ENCODE measurements at regions not wholly inside any gene's neighbourhood (a gene's known extent, or its start where the extent isn't known, plus 50 kb on each side); places are given as distances from the start of the nearest gene placed in this dataset.

- DNase-seq (ENCODE audit: low read depth): no peak
- H3K4me3 ChIP-seq (ENCODE audit: low read depth, low read length): no peak overlapping the region
- no peak for TF ChIP-seq CTCF (IDR thresholded peaks at IDR 0.05; ENCODE audit: insufficient read depth, low read depth, low read length, missing control alignments)
Observed at GRCh38 chr2:2681711-2682251, 350.7 kb upstream of the MYT1L start.

- no peak for DNase-seq (ENCODE audit: low read depth)
- no peak for TF ChIP-seq CTCF (IDR thresholded peaks at IDR 0.05; ENCODE audit: insufficient read depth, low read depth, low read length, missing control alignments)
- H3K4me3 ChIP-seq (ENCODE audit: low read depth, low read length): no peak overlapping the region
Observed at GRCh38 chr2:2681085-2681484, 350.0 kb upstream of the MYT1L start.

- DNase-seq (ENCODE audit: low read depth): no peak
- H3K4me3 ChIP-seq (ENCODE audit: low read depth, low read length): no peak overlapping the region
- TF ChIP-seq CTCF (IDR thresholded peaks at IDR 0.05; ENCODE audit: insufficient read depth, low read depth, low read length, missing control alignments): no peak
Observed at GRCh38 chr2:2674831-2675230, 343.8 kb upstream of the MYT1L start.

GRCh38 chr2:2673406-2673805 lies 342.3 kb upstream of the MYT1L start:
- TF ChIP-seq CTCF (IDR thresholded peaks at IDR 0.05; ENCODE audit: insufficient read depth, low read depth, low read length, missing control alignments): no peak
- no peak for DNase-seq (ENCODE audit: low read depth)
- H3K4me3 ChIP-seq (ENCODE audit: low read depth, low read length): no peak overlapping the region

- TF ChIP-seq CTCF (IDR thresholded peaks at IDR 0.05; ENCODE audit: insufficient read depth, low read depth, low read length, missing control alignments): no peak
- H3K4me3 ChIP-seq (ENCODE audit: low read depth, low read length): no peak overlapping the region
- no peak for DNase-seq (ENCODE audit: low read depth)
Observed at GRCh38 chr2:2672249-2672648, 341.2 kb upstream of the MYT1L start.

GRCh38 chr2:2671826-2672225 lies 340.8 kb upstream of the MYT1L start:
- no peak overlapping the region for H3K4me3 ChIP-seq (ENCODE audit: low read depth, low read length)
- no peak for DNase-seq (ENCODE audit: low read depth)
- TF ChIP-seq CTCF (IDR thresholded peaks at IDR 0.05; ENCODE audit: insufficient read depth, low read depth, low read length, missing control alignments): no peak

GRCh38 chr2:2669316-2669715 lies 338.2 kb upstream of the MYT1L start:
- no peak overlapping the region for H3K4me3 ChIP-seq (ENCODE audit: low read depth, low read length)
- TF ChIP-seq CTCF (IDR thresholded peaks at IDR 0.05; ENCODE audit: insufficient read depth, low read depth, low read length, missing control alignments): no peak
- DNase-seq (ENCODE audit: low read depth): no peak
